ENCODE measurements at regions not wholly inside any gene's neighbourhood (a gene's known extent, or its start where the extent isn't known, plus 50 kb on each side); places are given as distances from the start of the nearest gene placed in this dataset.

DNA sequence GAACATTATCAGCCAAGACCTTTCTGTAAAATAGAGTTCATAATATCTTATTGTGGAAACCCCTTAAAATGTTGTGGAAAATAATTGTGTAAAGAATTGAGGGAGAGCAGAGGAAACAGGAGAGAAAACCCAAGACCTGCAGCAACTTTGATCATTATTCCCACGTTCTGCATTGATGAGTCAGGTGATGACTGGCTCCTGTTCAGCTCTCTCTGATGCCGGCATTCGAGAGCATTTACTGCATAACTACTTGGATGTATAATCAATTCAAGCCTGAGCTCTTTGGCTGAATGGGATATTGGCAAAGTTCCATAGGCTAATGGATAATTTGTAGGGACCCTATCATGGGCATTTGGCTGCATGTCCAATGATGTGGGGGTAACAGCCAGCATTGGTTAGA, 176.3 kb upstream of the ARID2 start:
- no peak for DNase-seq

DNA sequence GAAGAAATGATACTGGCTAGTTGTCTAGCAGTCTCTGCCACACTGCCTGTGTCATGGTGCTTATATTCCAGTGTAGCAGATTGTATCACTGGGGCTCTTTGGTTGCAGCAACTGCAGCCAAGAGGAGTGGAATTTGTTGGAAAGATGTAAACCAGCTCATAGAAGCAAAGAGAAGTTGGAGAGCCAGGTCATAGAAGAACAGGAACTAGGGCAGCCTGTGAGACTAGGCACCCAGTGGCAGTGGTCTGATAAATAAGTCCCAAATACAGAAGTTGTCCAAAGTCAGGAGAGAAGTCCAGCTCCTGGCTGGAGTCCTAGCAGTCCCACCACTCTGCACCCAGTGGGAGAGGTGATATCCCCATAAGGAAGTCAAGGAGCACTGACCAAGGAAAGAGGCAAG, 172.5 kb upstream of the ARID2 start:
- no peak for DNase-seq

DNA sequence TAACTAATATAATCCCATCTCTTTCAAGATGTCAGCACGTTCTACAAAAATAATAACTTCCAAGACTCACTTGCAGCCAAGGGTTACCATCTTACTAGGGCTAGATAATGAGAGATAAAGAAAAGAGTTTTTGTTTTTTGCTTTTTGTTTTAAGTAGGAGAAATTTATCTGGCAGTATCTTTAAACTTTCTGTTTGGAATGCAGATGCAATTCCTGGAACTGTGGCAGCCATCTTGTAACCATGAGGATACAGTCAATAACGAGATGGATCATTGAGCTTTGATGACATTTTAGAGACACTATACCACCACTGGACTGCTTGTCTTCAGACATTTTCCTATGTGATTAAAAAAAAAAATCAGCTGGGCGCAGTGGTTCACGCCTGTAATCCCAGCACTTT, 171.2 kb upstream of the ARID2 start:
- no peak for DNase-seq

DNA sequence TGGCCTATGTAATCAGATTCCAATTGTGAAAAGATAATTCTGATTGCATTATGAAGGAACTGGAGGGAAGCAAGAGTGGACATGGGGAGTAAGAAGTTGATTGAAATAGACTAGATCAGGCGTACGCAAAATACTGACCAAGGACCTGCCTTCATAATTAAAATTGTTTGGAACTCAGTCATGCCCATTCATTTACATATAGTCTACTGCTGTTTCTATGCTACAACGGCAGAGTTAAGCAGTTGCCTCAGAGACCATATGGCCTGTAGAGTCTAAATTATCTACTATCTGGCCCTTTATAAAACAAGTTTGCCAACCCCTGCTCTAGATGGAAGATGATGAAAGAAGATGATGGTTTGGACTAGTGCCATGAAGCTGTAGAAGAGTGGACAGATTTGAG, 170.0 kb upstream of the ARID2 start:
- DNase-seq, result no peak

DNA sequence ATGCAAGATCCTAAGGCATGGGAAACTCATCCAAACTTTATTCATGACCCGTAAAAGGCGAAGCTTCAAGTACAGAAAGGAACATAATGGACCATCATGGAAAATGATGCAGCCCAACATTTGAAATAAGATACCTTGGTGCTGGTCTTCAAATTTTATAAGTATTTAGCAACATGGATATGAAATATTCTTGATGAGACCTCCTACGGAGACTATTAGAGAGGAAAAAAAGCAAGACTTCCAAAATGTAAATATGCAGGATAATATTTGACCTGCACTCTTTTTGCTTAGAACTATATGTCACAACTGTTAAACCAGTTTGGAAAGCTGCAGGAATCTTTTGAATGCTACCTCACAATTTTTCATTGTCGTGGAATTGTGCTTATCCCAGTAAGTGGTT, 168.8 kb upstream of the ARID2 start:
- no peak for DNase-seq

DNA sequence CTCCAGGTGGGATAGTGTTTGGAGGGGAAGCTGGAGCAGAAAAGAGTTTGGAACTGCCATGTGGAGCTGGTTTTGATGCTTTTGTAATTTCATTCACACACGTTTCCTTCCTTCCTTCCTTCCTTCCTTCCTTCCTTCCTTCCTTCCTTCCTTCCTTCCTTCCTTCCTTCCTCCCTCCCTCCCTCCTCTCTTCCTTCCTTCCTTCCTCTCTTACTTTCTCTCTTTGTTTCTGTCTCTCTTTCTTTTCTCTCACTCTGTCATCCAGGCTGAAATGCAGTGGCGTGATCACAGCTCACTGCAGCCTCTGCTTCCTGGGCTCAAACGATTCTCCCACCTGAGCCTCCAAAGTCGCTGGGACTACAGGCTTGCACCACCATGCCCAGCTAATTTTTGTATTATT, 168.0 kb upstream of the ARID2 start:
- DNase-seq, result no peak

DNA sequence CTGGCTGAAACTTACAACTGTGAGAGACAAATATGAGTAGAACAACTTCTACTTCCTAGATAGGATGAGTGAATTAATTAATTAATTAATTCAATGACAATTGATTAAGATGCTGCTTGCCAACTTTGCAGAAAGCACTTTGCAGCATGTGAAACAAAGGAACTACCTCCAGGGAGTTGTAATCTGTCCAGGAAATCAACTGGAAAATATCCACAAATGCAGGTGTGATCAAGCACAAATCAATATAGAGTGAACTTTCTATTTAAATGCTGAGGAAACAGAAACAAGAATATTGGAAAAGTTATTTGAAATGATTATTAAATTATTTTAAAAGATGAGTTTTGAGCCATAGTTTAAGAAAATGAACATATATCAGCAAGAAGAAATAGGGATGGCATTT, 163.9 kb upstream of the ARID2 start:
- DNase-seq, result no peak

DNA sequence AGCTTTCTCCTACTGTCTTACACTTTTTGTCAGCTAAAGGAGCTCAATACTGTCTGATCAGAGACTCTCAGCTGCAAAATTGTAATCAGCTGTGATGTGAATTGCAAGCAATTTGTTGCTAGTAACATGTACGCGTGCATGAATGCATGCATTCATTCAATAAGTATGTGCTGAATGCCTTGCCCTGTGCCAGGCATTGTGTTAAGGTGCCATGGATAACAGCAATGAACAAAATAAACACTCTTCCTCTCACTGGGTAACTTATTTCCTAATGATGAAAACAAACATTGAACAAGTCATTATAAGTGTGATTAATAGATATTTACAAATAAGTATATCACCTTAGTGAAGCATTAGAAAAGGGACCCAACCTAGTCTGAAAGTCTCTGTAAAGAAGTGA, 163.2 kb upstream of the ARID2 start:
- DNase-seq, result no peak

DNA sequence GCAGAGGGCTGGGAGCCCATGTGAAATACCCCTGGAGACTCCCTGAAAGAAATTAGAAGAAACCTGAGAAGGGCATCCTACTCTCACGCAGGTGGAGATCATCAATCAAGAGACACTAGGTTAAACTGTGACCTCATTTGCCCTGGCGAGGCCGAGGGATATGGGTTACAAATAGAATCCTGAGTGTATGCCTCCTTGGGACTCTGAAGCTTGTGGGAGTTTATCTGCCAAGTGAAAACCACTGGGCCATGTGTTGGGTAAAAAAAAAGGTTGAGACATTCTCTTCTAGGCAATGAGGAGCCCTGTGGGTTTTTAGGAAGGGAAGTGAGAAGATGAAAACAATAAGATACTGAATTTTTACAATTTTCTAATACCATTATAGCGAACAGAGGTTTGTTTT, 160.7 kb upstream of the ARID2 start:
- no peak for DNase-seq

DNA sequence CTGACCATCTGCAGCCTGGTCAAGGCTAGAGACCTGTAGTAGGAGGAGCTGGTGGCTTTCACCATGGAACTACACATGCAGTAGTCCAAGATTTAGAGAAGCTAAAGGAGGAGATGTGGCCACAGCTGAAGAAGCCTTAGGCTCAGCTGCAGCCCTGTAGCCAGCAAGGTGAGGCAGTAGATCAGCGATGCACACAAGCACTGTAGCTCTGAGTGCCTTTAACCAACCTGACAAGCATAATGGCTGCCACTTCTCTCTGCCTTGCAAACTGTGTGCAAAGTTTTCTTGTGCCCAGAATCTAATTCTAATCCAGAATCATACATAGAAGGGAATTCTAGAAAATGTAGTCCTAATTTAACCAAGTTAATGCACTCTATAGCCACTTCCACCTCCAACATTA, 159.0 kb upstream of the ARID2 start:
- DNase-seq, result no peak

DNA sequence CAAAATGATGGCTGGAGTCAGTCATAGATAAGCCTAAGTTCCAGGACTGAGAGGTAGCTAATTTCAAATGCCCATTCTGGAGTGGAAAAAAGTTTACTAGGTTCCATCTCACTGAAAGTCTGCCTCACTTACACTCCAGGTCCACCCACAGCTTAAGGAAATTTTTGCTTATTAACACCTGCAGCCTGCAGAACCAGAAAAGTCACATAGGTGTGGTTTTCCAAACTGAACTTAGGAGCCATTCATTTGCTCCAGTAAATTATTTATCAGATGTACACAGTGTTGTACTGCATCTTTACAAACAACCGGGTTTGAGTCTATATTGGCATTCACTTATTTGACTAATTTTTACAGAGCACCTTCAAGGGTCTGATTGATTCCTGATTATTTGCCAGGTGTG, 157.4 kb upstream of the ARID2 start:
- no peak for DNase-seq

DNA sequence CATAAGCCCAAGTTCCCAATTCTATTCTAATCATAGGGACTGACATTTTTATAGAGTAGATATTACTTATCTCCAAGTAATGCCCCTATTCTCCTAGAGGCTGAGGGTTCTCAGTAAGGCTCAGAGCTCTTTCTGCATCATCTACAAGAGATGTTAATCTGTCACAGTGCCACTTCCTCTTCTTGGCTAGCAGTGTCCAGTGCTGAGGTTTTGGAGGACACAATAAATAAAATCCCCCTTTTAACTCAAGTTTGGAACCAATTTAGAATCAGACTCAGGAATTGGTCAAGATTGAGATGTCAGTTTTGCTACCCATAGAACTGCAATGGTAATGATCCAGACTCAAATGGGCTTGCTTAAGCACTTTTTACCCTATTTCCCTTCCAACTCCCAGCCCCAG, 154.1 kb upstream of the ARID2 start:
- no peak for DNase-seq

DNA sequence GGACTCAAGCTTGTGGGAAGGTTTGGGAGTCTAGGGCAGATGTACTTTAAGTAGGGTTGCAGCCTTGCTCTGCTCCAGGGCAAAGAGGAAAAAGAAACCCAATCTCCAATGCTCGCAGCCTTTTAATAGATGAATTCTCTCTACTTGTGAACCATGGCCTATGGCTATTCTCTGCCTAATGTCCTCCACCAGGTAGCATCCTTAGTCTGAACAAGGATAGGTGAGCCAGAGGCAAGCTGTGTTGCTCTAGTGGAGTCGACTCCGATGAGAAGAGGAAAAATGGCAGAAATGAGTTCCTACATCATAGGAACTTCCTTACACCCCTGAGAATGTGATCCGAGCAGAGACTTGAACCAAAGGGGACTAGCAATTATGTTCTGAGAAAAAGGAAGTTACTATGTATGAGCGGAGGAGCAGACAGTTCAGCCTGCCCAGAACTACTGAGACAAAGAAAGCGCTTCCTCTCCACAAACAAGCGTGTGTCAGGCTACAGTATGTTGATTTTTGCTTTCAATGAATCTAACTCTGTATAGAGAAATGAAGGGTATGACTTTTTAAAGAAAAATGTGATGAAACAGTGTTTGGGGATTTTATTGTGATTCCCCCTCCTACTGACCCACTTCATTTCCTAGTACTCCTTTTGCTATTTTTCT, 153.6 kb upstream of the ARID2 start:
- DNase-seq, result no peak

DNA sequence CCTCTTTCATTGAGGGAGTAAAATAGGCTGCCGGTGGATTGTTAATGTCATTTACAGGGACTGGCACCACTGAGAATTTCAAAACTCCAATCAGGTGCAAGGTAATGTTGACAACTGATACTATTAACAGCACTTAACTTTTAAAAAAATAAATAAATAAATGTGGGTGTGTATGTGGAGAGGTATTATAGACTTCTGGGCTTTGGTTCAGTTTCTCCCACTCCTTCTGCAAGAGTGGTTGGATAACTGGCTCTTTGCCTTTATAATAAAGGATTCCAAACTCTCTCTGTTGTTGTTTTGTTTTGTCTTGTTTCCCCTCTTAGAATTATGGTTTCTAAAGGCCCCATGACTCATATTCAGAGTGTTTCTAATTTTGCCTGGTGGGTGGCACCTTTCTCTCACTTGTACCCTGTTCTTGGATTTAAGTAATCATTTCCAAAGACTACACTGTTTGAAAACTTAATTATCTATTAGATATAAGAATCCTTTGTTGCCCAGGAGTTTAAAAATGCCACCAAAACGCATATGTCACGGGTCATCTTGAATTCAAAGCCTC, 151.6 kb upstream of the ARID2 start:
- DNase-seq, result no peak

DNA sequence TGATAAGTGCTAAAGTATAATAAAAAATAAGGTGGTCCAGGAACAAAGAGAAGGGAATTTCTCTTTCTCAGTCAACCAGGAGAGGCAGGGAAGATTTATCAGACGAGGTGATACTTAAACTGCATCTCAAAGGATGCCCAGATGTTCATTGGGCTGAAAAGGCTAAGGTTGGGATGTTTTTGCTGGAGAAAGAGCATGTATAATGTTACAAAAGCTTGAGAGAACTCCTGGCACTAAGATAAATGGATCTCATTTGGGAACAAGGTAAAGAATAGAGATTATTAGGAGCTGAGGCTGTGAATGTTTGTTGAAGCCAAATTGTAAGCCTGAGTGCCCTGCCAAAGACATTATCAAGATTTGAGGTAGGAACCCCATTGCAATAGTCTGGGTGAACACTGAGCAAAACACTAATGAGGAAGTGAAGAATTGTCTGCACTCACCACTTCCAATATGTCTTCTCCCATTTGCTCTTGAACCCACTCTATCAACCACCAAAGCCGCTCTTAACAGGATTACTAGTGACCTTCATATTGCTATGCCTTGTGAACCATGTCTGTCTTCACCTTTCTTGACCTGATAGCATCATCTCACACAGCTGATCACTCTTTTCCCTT, 149.0 kb upstream of the ARID2 start:
- DNase-seq, result no peak

DNA sequence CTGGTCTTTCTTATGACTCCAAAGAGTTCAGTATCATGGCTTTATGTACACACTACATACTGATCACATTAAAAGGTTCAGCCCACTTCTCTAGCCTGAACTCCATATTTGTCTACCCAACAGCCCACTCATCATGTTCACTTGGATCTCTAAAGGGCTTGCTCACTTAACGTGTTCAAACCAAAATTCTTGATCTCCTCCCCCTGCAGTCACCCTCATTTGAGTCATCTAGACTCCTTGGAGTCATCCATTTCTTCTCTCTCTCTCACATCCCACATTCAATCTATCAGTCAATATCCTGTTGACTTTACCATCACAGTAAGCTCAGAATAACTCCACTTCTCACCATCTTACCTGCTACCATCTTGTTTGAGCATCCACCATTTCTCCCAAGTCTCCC, 148.4 kb upstream of the ARID2 start:
- DNase-seq, result no peak

DNA sequence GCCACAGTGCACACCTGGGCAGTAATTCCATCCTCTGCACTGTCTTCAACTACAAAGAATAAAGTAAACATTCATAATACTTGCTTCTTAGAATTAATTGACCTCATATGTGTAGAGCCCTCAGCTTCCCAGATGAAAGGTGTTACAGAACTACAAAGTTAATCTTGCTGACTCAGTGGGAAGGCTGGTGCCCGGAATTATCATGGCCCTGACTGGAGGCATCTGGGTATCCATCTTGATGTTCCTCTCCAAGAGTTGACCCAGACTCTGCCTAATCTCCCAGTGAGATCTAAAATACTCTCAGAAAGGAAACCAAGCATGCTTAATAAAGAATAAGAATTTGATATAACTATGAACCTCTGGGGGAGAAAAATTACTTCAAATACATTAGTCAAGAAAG, 147.0 kb upstream of the ARID2 start:
- peak; percentile 16 for DNase-seq

DNA sequence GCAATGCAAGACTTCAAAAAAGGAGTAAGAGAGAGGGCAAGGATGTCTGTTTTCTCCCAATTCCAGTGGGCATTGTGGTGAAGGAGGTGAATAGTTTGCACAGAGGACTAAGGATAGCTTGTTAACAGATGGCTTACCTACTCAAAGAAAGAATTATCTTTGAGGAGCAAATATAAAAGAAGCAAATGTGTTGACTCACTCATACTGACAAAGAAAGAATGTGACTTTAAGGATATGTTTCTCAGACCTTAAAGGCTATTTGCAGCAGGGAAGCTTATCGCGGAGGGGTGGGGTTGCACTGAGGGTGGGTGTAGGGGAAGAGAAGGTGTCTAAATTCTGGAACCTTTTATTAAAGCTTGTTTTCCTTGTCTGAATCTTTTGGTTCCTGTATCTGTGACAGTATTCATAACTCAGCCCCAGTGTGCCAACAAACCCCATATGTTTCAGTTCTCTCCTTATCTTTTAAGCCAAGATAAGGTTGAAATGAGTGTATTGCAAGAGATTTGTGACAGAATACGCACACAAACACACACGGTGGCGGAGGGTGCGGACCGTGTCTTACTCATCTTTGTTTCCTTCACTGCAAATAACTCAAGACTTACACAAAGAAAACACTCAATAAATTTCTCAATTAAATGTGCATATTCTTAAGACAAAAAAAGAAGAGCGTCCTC, 146.4 kb upstream of the ARID2 start:
- DNase-seq, result peak; percentile 92

DNA sequence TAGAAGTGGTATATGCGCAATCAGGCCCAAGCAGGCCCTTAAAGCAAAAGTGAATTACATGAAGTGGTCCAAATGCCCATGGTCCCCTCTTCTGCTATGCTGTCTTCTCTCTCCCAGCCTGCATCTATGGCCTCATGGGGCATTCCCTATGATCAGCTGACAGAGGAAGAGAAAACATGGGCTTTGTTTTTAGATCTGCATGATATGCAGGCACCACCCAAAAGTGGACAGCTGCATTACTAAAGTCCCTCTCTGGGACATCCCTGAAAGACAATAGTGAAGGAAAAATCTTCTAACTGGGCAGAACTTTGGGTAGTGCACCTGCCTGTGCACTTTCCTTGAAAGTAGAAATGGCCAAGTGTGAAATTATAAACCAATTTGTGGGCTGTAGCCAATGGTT, 145.2 kb upstream of the ARID2 start:
- DNase-seq, result peak; percentile 30

DNA sequence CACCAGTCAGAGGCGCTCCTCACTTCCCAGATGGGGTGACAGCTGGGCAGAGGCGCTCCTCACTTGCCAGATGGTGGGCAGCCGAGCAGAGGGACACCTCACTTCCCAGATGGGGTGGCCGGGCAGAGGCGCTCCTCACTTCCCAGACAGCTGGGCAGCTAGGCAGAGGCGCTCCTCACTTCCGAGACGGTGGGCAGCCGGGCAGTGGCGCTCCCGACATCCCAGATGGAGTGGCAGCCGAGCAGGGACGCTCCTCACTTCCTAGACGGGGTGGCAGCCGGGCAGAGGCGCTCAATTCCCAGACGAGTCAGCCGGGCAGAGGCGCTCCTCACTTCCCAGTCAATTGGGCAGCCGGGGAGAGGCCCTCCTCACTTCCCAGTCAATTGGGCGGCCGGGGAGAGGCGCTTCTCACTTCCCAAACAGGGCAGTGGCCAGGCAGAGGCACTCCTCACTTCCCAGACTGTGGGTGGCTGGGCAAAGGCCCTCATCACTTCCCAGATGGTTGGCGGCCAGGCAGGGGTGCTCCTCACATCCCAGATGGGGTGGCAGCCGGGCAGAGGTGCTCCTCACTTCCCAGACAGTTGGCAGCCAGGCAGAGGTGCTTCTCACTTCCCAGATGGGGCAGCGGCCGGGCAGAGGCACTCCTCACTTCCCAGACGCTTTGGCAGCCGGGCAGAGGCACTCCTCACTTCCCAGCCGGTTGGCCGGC, 143.8 kb upstream of the ARID2 start:
- no peak for DNase-seq

DNA sequence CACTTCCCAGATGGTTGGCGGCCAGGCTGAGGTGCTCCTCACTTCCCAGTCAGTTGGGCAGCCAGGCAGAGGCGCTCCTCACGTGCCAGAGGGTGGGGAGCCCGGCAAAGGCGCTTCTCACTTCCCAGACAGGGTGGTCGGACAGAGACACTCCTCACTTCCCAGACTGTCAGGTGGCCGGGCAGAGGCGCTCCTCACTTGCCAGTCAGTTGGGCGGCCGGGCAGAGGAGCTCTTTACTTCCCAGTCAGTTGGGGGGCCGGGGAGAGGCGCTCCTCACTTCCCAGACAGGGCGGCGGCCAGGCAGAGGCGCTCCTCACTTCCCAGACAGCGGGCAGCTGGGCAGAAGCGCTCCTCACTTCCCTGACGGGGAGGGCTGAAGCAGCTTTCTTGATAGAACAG, 143.0 kb upstream of the ARID2 start:
- no peak for DNase-seq

DNA sequence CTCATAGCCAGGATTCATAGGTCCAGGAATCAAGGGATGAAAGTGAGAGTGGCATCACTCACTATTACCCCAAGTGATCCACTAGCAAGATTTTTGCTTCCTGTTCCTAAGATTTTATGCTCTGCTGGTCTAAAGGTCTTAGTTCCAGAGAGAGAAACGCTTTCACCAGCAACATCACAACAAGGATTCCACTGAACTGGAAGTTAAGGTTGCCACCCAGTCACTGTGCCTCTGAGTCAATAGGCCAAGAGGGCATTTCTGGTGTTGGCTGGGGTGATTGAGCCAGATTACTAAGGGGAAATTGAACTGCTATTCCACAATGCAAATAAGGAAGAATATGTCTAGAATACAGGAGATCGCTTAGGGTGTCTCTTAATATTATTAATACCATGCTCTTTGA, 142.5 kb upstream of the ARID2 start:
- no peak for DNase-seq

DNA sequence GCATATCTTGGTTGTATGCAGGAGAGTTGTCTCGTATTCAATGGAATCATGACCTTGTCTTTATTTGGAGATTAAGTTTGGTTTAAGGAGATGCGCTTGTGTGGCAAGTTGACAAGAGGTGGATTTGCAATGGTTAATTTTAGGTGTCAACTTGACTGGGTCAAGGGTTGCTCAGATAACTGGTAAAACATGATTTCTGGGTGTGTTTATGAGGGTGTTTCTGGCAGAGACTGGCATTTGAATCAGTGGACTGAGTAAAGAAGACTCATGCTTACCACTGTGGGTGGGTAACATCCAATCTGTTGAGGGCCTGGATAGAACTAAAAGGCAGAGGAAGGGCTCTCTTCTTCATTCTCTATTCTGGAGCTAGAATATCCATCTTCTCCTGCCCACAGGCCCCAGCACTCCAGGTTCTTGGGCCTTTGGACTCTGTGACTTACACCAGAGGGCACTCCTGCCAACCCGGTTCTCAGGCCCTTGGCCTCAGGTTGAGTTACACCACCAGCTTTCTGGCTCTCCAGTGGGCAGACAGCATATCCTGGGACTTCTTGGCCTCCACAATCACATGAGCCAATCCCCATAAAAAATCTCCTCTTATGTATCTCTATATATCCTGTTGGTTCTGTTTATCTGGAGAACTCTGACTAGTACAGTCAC, 141.5 kb upstream of the ARID2 start:
- DNase-seq, result peak; percentile 15
